ENCODE measurements at regions not wholly inside any gene's neighbourhood (a gene's known extent, or its start where the extent isn't known, plus 50 kb on each side); places are given as distances from the start of the nearest gene placed in this dataset.

GRCh38 chr10:117889664-117890063 lies 157.1 kb downstream of the RAB11FIP2 start:
- WGBS = 60% methylated on average over 3 of the region's 4 CpGs

GRCh38 chr10:117892681-117893220 lies 154.0 kb downstream of the RAB11FIP2 start:
- no peak overlapping the region for H2AFZ ChIP-seq (ENCODE audit: low read depth, low read length)
- no peak overlapping the region for H4K8ac ChIP-seq (ENCODE audit: low read length)
- DNase-seq = no peak
- H3K18ac ChIP-seq (ENCODE audit: low read depth in 1 of 2, low read length in 2 of 2) = no peak overlapping the region
- H2BK5ac ChIP-seq (ENCODE audit: low read depth, low read length, poor library complexity, severe bottlenecking) = no peak overlapping the region
- no peaks in the 10 kb centered on the region for H3K36me3 ChIP-seq (ENCODE audit: control insufficient read depth in 1 of 2, insufficient read depth in 2 of 2, low read depth in 1 of 2, low read length in 2 of 2)
- no peak overlapping the region for H3K23ac ChIP-seq (ENCODE audit: low read length in 2 of 2)
- no peak overlapping the region for H2BK15ac ChIP-seq (ENCODE audit: low read depth, poor library complexity, severe bottlenecking)
- no peaks in the 10 kb centered on the region for H3K4me1 ChIP-seq (ENCODE audit: control insufficient read depth, insufficient read depth, low read depth, low read length)
- WGBS = no CpG with 5 or more reads among the region's 2 CpGs
- no peak overlapping the region for H4K91ac ChIP-seq (ENCODE audit: low read length)
- no peak overlapping the region for H2AK5ac ChIP-seq (ENCODE audit: low read length, severe bottlenecking)
- H3K27me3 ChIP-seq (ENCODE audit: control insufficient read depth in 1 of 2, insufficient read depth in 1 of 2, low read length in 2 of 2) = peaks cover 0 to 9% of the 10 kb centered on the region in 2 experiments
- no peak overlapping the region for H3K4me3 ChIP-seq (ENCODE audit: insufficient read depth in 1 of 2, low read depth in 1 of 2, low read length in 2 of 2)
- no peak overlapping the region for H2BK120ac ChIP-seq (ENCODE audit: low read depth, low read length)
- H3K4ac ChIP-seq (ENCODE audit: low read depth in 1 of 2, low read length in 2 of 2) = no peak overlapping the region
- no peak overlapping the region for H3K4me2 ChIP-seq (ENCODE audit: low read length, poor library complexity, severe bottlenecking)
- H3K27ac ChIP-seq (ENCODE audit: low read length, poor library complexity, severe bottlenecking) = no peak overlapping the region
- H3K79me1 ChIP-seq (replicated peaks; ENCODE audit: low read length, poor library complexity, severe bottlenecking) = no peaks in the 10 kb centered on the region
- H3K9ac ChIP-seq (ENCODE audit: low read length) = no peak overlapping the region
- no peak overlapping the region for H3K14ac ChIP-seq (ENCODE audit: low read length in 2 of 2)
- no peak overlapping the region for H2BK12ac ChIP-seq (ENCODE audit: low read length in 2 of 2)
- H3K9me3 ChIP-seq (ENCODE audit: control insufficient read depth, low read length) = peaks cover 6% of the 10 kb centered on the region

More at GRCh38 chr10:117889664-117890063, 157.1 kb downstream of the RAB11FIP2 start:
- Histone ChIP-seq H3K79me1 (replicated peaks; ENCODE audit: low read length, poor library complexity, severe bottlenecking) (no peaks in the 10 kb centered on the region), H2AFZ (ENCODE audit: low read depth, low read length) (no peak overlapping the region), H3K27me3 (ENCODE audit: control insufficient read depth in 1 of 2, insufficient read depth in 1 of 2, low read length in 2 of 2) (peaks cover 0 to 9% of the 10 kb centered on the region in 2 experiments), H3K9me3 (ENCODE audit: control insufficient read depth, low read length) (no peaks in the 10 kb centered on the region), H3K9ac (ENCODE audit: low read length) (no peak overlapping the region), H2AK5ac (ENCODE audit: low read length, severe bottlenecking) (no peak overlapping the region), H3K4me3 (ENCODE audit: insufficient read depth in 1 of 2, low read depth in 1 of 2, low read length in 2 of 2) (no peak overlapping the region), H3K4me1 (ENCODE audit: control insufficient read depth, insufficient read depth, low read depth, low read length) (no peaks in the 10 kb centered on the region), H3K23ac (ENCODE audit: low read length in 2 of 2) (no peak overlapping the region), H3K27ac (ENCODE audit: low read length, poor library complexity, severe bottlenecking) (no peak overlapping the region), H3K4me2 (ENCODE audit: low read length, poor library complexity, severe bottlenecking) (no peak overlapping the region), H2BK12ac (ENCODE audit: low read length in 2 of 2) (no peak overlapping the region), H3K36me3 (ENCODE audit: control insufficient read depth in 1 of 2, insufficient read depth in 2 of 2, low read depth in 1 of 2, low read length in 2 of 2) (no peaks in the 10 kb centered on the region), H3K14ac (ENCODE audit: low read length in 2 of 2) (no peak overlapping the region), H4K8ac (ENCODE audit: low read length) (no peak overlapping the region), H3K4ac (ENCODE audit: low read depth in 1 of 2, low read length in 2 of 2) (no peak overlapping the region), H2BK120ac (ENCODE audit: low read depth, low read length) (no peak overlapping the region), H2BK5ac (ENCODE audit: low read depth, low read length, poor library complexity, severe bottlenecking) (no peak overlapping the region), H2BK15ac (ENCODE audit: low read depth, poor library complexity, severe bottlenecking) (no peak overlapping the region), H3K18ac (ENCODE audit: low read depth in 1 of 2, low read length in 2 of 2) (no peak overlapping the region), H4K91ac (ENCODE audit: low read length) (no peak overlapping the region)
- no peak for DNase-seq

- Histone ChIP-seq H3K36me3 (ENCODE audit: control insufficient read depth in 1 of 2, insufficient read depth in 2 of 2, low read depth in 1 of 2, low read length in 2 of 2) (no peaks in the 10 kb centered on the region), H3K4me2 (ENCODE audit: low read length, poor library complexity, severe bottlenecking) (no peak overlapping the region)
- WGBS = 44% methylated on average over 3 of the region's 3 CpGs
These were observed 152.4 kb downstream of the RAB11FIP2 start for GRCh38 chr10:117894339-117894738.

GRCh38 chr10:117896517-117896916 lies 150.2 kb downstream of the RAB11FIP2 start:
- Histone ChIP-seq H2BK5ac (ENCODE audit: low read depth, low read length, poor library complexity, severe bottlenecking) (no peak overlapping the region), H2AK5ac (ENCODE audit: low read length, severe bottlenecking) (no peak overlapping the region), H2AFZ (ENCODE audit: low read depth, low read length) (no peak overlapping the region), H3K27ac (ENCODE audit: low read length, poor library complexity, severe bottlenecking) (no peak overlapping the region), H3K4me1 (ENCODE audit: control insufficient read depth, insufficient read depth, low read depth, low read length) (no peaks in the 10 kb centered on the region), H3K79me1 (replicated peaks; ENCODE audit: low read length, poor library complexity, severe bottlenecking) (no peaks in the 10 kb centered on the region), H3K4me2 (ENCODE audit: low read length, poor library complexity, severe bottlenecking) (no peak overlapping the region), H3K4me3 (ENCODE audit: insufficient read depth in 1 of 2, low read depth in 1 of 2, low read length in 2 of 2) (no peak overlapping the region), H3K27me3 (ENCODE audit: control insufficient read depth in 1 of 2, insufficient read depth in 1 of 2, low read length in 2 of 2) (peaks cover 0 to 13% of the 10 kb centered on the region in 2 experiments), H2BK15ac (ENCODE audit: low read depth, poor library complexity, severe bottlenecking) (no peak overlapping the region), H4K8ac (ENCODE audit: low read length) (no peak overlapping the region), H2BK120ac (ENCODE audit: low read depth, low read length) (no peak overlapping the region), H4K91ac (ENCODE audit: low read length) (no peak overlapping the region), H3K9me3 (ENCODE audit: control insufficient read depth, low read length) (peaks cover 6% of the 10 kb centered on the region), H2BK12ac (ENCODE audit: low read length in 2 of 2) (no peak overlapping the region), H3K18ac (ENCODE audit: low read depth in 1 of 2, low read length in 2 of 2) (no peak overlapping the region), H3K4ac (ENCODE audit: low read depth in 1 of 2, low read length in 2 of 2) (no peak overlapping the region), H3K14ac (ENCODE audit: low read length in 2 of 2) (no peak overlapping the region), H3K36me3 (ENCODE audit: control insufficient read depth in 1 of 2, insufficient read depth in 2 of 2, low read depth in 1 of 2, low read length in 2 of 2) (no peaks in the 10 kb centered on the region), H3K9ac (ENCODE audit: low read length) (no peak overlapping the region), H3K23ac (ENCODE audit: low read length in 2 of 2) (no peak overlapping the region)
- DNase-seq = no peak
- WGBS = 61% methylated on average over 3 of the region's 3 CpGs

More at GRCh38 chr10:117894339-117894738, 152.4 kb downstream of the RAB11FIP2 start:
- Histone ChIP-seq H3K18ac (ENCODE audit: low read depth in 1 of 2, low read length in 2 of 2) (no peak overlapping the region), H3K14ac (ENCODE audit: low read length in 2 of 2) (no peak overlapping the region), H3K4me1 (ENCODE audit: control insufficient read depth, insufficient read depth, low read depth, low read length) (no peaks in the 10 kb centered on the region), H2BK120ac (ENCODE audit: low read depth, low read length) (no peak overlapping the region), H4K91ac (ENCODE audit: low read length) (no peak overlapping the region), H3K27me3 (ENCODE audit: control insufficient read depth in 1 of 2, insufficient read depth in 1 of 2, low read length in 2 of 2) (peaks cover 0 to 13% of the 10 kb centered on the region in 2 experiments), H3K23ac (ENCODE audit: low read length in 2 of 2) (no peak overlapping the region), H3K27ac (ENCODE audit: low read length, poor library complexity, severe bottlenecking) (no peak overlapping the region), H2BK12ac (ENCODE audit: low read length in 2 of 2) (no peak overlapping the region), H3K79me1 (replicated peaks; ENCODE audit: low read length, poor library complexity, severe bottlenecking) (no peaks in the 10 kb centered on the region), H2BK5ac (ENCODE audit: low read depth, low read length, poor library complexity, severe bottlenecking) (no peak overlapping the region), H2AFZ (ENCODE audit: low read depth, low read length) (no peak overlapping the region), H3K9ac (ENCODE audit: low read length) (no peak overlapping the region), H4K8ac (ENCODE audit: low read length) (no peak overlapping the region), H2BK15ac (ENCODE audit: low read depth, poor library complexity, severe bottlenecking) (no peak overlapping the region), H3K4me3 (ENCODE audit: insufficient read depth in 1 of 2, low read depth in 1 of 2, low read length in 2 of 2) (no peak overlapping the region), H3K9me3 (ENCODE audit: control insufficient read depth, low read length) (peaks cover 6% of the 10 kb centered on the region), H3K4ac (ENCODE audit: low read depth in 1 of 2, low read length in 2 of 2) (no peak overlapping the region), H2AK5ac (ENCODE audit: low read length, severe bottlenecking) (no peak overlapping the region)
- no peak for DNase-seq
